ENCODE measurements at regions not wholly inside any gene's neighbourhood (a gene's known extent, or its start where the extent isn't known, plus 50 kb on each side); places are given as distances from the start of the nearest gene placed in this dataset.

- TF ChIP-seq CTCF (IDR thresholded peaks at IDR 0.05): no peak
- no peak for TF ChIP-seq POLR2A (IDR thresholded peaks at IDR 0.05)
Measured at GRCh38 chr18:3329872-3330271, 67.9 kb downstream of the MYL12B start.

Measured in testis (tissue), 2 donors.